NCI-H2227 (cell line): ENCODE measurements at regions not wholly inside any gene's neighbourhood (a gene's known extent, or its start where the extent isn't known, plus 50 kb on each side); places are given as distances from the start of the nearest gene placed in this dataset.
"Not testable (repeated sequence)": the region's sequence is repeated elsewhere in the genome, so short reads cannot be mapped to it uniquely, and the experiment has no call there.

Experiments
- DNase-seq: peaks from one replicate; lab custom pipeline; 2025; ENCODE audit not compliant: unreplicated experiment; lab: John Stamatoyannopoulos, UW

- no peak for DNase-seq
Observed at GRCh38 chr5:30505014-30505886, 688.2 kb upstream of the CDH6 start.

GRCh38 chr5:30502277-30502676 is 691.2 kb upstream of the CDH6 start:
- DNase-seq, result no peak

GRCh38 chr5:30501065-30501464 is 692.4 kb upstream of the CDH6 start:
- no peak for DNase-seq

GRCh38 chr5:30500513-30500912 is 693.0 kb upstream of the CDH6 start:
- DNase-seq, result no peak

- DNase-seq, result no peak
Observed at GRCh38 chr5:30499402-30499801, 694.1 kb upstream of the CDH6 start.

GRCh38 chr5:30498972-30499371 is 694.5 kb upstream of the CDH6 start:
- no peak for DNase-seq

GRCh38 chr5:30498509-30498908 is 695.0 kb upstream of the CDH6 start:
- not testable (repeated sequence) for DNase-seq

- DNase-seq, result not testable (repeated sequence)
Observed at GRCh38 chr5:30494113-30494512, 699.4 kb upstream of the CDH6 start.

GRCh38 chr5:30479104-30479503 is 714.4 kb upstream of the CDH6 start:
- DNase-seq, result no peak

- no peak for DNase-seq
Observed at GRCh38 chr5:30475429-30475828, 718.1 kb upstream of the CDH6 start.

GRCh38 chr5:30469691-30470090 is 723.8 kb upstream of the CDH6 start:
- DNase-seq, result no peak

- DNase-seq, result no peak
Observed at GRCh38 chr5:30458681-30459080, 734.8 kb upstream of the CDH6 start.

GRCh38 chr5:30455484-30455883 is 738.0 kb upstream of the CDH6 start:
- DNase-seq, result not testable (repeated sequence)

GRCh38 chr5:30453168-30453567 is 740.3 kb upstream of the CDH6 start:
- no peak for DNase-seq

- DNase-seq, result no peak
Observed at GRCh38 chr5:30450153-30450552, 743.3 kb upstream of the CDH6 start.

GRCh38 chr5:30447431-30447830 is 746.1 kb upstream of the CDH6 start:
- DNase-seq, result no peak

GRCh38 chr5:30446456-30446855 is 747.0 kb upstream of the CDH6 start:
- DNase-seq, result no peak

GRCh38 chr5:30438785-30439184 is 754.7 kb upstream of the CDH6 start:
- DNase-seq, result no peak

GRCh38 chr5:30436691-30437090 is 756.8 kb upstream of the CDH6 start:
- no peak for DNase-seq

GRCh38 chr5:30428866-30429407 is 764.5 kb upstream of the CDH6 start:
- DNase-seq, result not testable (repeated sequence)

GRCh38 chr5:30414078-30414477 is 779.4 kb upstream of the CDH6 start:
- no peak for DNase-seq

GRCh38 chr5:30413540-30413939 is 779.9 kb upstream of the CDH6 start:
- DNase-seq, result no peak

GRCh38 chr5:30405821-30406220 is 787.7 kb upstream of the CDH6 start:
- no peak for DNase-seq
